RWPE2 (cell line): ENCODE measurements at regions not wholly inside any gene's neighbourhood (a gene's known extent, or its start where the extent isn't known, plus 50 kb on each side); places are given as distances from the start of the nearest gene placed in this dataset.

Experiments used
- ATAC-seq: fragments of 200-7000 bp; cut with Tn5 transposase; 3 replicates; pipeline ENCODE4 v1.9.1; 2021; ENCODE audit warnings: low read depth
- DNase-seq: peaks from one replicate; pipeline ENCODE4 v3.0.0-alpha.2; 2020; ENCODE audit warnings: low spot score
- H3K27ac ChIP-seq: fragments of 450-650 bp; 2 replicates; pipeline ENCODE4 v1.5.1; 2017; ENCODE audit warnings: mild to moderate bottlenecking; ENCODE audit not compliant: poor library complexity, severe bottlenecking
- H3K27me3 ChIP-seq: fragments of 250-450 bp; sonication (Bioruptor Pico); 2 replicates; pipeline ENCODE4 v1.5.1; 2021; ENCODE audit warnings: mild to moderate bottlenecking, moderate library complexity; ENCODE audit not compliant: insufficient read depth, poor library complexity, severe bottlenecking
- H3K36me3 ChIP-seq: fragments of 250-450 bp; sonication (Bioruptor Pico); 2 replicates; pipeline ENCODE4 v1.5.1; 2020; ENCODE audit warnings: low read depth, mild to moderate bottlenecking, moderate library complexity
- H3K4me1 ChIP-seq: fragments of 250-450 bp; sonication (Bioruptor Pico); 2 replicates; pipeline ENCODE4 v1.5.1; 2021; ENCODE audit warnings: mild to moderate bottlenecking, moderate library complexity; ENCODE audit not compliant: insufficient read depth, poor library complexity, severe bottlenecking
- H3K4me3 ChIP-seq: fragments of 250-450 bp; sonication (Bioruptor Pico); 2 replicates; pipeline ENCODE4 v1.5.1; 2021; ENCODE audit warnings: mild to moderate bottlenecking, moderate library complexity; ENCODE audit not compliant: severe bottlenecking
- H3K9me3 ChIP-seq: fragments of 250-450 bp; sonication (Bioruptor Pico); 2 replicates; pipeline ENCODE4 v1.5.1; 2021; ENCODE audit warnings: mild to moderate bottlenecking, moderate library complexity; ENCODE audit not compliant: severe bottlenecking
- TF ChIP-seq, protein P1 (sequence below): fragments of 450-650 bp; IDR thresholded peaks from one replicate; pipeline ENCODE4 v1.5.1; 2017; ENCODE audit warnings: mild to moderate bottlenecking, moderate library complexity; ENCODE audit not compliant: poor library complexity, severe bottlenecking

DNA sequence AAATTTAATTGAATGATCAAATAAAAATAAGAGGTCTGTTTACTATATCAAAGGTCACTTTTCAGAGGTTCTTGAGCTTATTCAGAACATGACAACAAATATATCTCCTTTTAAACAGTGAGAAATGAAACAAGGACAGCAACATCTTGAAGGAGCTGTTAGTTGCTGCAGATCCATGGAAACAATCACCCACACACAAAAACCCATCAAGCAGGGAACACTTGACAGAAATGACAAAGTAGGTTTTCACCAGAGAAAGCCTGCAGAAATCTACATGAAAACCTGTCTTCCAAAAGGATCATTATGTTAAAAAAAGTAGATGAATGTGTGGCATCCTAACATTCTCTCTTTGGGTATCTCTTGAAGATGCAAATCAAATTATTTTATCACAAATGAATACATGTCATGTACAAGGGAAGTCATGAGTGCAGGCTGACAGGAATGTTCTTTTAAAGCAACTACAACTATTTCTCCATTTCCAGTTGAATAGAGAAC, 203.0 kb downstream of the GRIA2 start:
- Histone ChIP-seq H3K4me3 (no peak overlapping the region), H3K4me1 (no peaks in the 10 kb centered on the region), H3K27me3 (no peaks in the 10 kb centered on the region), H3K36me3 (no peaks in the 10 kb centered on the region), H3K27ac (no peak overlapping the region), H3K9me3 (no peaks in the 10 kb centered on the region)
- no peak for ATAC-seq
- DNase-seq = no peak
- TF ChIP-seq, protein P1, sequence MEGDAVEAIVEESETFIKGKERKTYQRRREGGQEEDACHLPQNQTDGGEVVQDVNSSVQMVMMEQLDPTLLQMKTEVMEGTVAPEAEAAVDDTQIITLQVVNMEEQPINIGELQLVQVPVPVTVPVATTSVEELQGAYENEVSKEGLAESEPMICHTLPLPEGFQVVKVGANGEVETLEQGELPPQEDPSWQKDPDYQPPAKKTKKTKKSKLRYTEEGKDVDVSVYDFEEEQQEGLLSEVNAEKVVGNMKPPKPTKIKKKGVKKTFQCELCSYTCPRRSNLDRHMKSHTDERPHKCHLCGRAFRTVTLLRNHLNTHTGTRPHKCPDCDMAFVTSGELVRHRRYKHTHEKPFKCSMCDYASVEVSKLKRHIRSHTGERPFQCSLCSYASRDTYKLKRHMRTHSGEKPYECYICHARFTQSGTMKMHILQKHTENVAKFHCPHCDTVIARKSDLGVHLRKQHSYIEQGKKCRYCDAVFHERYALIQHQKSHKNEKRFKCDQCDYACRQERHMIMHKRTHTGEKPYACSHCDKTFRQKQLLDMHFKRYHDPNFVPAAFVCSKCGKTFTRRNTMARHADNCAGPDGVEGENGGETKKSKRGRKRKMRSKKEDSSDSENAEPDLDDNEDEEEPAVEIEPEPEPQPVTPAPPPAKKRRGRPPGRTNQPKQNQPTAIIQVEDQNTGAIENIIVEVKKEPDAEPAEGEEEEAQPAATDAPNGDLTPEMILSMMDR = no peak

DNA sequence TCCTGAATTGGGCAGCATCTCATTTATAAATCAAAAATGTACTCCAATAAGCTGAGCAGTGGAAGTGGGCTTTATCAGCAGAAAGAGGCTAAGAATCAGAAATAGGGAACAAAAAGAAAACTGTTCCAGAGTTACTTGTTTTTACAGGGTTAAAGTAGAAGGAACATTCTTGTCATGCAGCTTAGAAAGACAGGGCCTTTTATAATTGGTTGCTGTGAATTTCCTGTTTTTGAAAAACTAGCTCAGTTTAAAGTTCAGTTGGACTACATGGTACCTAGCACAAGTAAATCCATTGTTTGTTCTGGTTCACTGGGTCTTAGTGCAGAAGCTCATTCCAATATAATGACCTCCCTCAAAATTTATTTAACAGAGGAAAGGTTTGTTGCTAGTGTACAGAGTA, 200.8 kb downstream of the GRIA2 start:
- Histone ChIP-seq H3K36me3 (no peaks in the 10 kb centered on the region), H3K4me3 (no peak overlapping the region), H3K27me3 (no peaks in the 10 kb centered on the region), H3K9me3 (no peaks in the 10 kb centered on the region), H3K27ac (no peak overlapping the region), H3K4me1 (no peaks in the 10 kb centered on the region)
- DNase-seq (no peak), ATAC-seq (no peak)
- TF ChIP-seq, protein P1 = no peak
